Fibroblast of pulmonary artery (primary cell): ENCODE measurements at regions not wholly inside any gene's neighbourhood (a gene's known extent, or its start where the extent isn't known, plus 50 kb on each side); places are given as distances from the start of the nearest gene placed in this dataset.

Experiments
- DNase-seq: peaks from one replicate; pipeline ENCODE4 v3.0.0-alpha.2; 2010; ENCODE audit warnings: low read depth
- H3K4me3 ChIP-seq: replicated peaks from 2 replicates; pipeline ENCODE4 v1.5.1; 2011; ENCODE audit warnings: low read depth, mild to moderate bottlenecking, control low read depth, low read length, moderate library complexity
- TF ChIP-seq, protein P1 (sequence below): IDR thresholded peaks from 2 replicates; pipeline ENCODE4 v1.5.1; 2011; ENCODE audit warnings: mild to moderate bottlenecking, control low read depth, low read length, inconsistent platforms; ENCODE audit errors: missing control alignments

DNA sequence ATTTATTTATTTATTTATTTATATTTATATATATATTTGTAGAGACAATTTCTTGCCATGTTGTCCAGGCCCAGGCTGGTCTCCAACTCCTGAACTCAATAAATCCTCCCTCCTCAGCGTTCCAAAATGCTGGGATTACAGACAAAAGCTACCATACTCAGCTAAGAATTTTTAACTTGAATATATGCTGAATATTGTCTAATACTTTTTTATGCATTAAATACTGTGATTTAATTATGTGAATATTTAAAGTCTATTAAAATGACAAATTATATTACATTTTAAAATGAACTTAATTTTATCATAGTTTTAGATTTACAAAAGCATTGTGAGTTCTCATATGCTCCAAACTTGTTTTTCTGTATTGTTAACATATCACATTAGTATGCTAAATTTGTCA is 1022.4 kb downstream of the GRIK2 start:
- TF ChIP-seq, protein P1, sequence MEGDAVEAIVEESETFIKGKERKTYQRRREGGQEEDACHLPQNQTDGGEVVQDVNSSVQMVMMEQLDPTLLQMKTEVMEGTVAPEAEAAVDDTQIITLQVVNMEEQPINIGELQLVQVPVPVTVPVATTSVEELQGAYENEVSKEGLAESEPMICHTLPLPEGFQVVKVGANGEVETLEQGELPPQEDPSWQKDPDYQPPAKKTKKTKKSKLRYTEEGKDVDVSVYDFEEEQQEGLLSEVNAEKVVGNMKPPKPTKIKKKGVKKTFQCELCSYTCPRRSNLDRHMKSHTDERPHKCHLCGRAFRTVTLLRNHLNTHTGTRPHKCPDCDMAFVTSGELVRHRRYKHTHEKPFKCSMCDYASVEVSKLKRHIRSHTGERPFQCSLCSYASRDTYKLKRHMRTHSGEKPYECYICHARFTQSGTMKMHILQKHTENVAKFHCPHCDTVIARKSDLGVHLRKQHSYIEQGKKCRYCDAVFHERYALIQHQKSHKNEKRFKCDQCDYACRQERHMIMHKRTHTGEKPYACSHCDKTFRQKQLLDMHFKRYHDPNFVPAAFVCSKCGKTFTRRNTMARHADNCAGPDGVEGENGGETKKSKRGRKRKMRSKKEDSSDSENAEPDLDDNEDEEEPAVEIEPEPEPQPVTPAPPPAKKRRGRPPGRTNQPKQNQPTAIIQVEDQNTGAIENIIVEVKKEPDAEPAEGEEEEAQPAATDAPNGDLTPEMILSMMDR, result no peak

GRCh38 chr6:102411796-102412195 is 1018.3 kb downstream of the GRIK2 start:
- no peak for DNase-seq
- H3K4me3 ChIP-seq, result no peak overlapping the region
- TF ChIP-seq, protein P1, result no peak

More for the DNA sequence above, 1022.4 kb downstream of the GRIK2 start:
- H3K4me3 ChIP-seq, result no peak overlapping the region
- DNase-seq, result no peak

GRCh38 chr6:102407886-102408741 is 1014.6 kb downstream of the GRIK2 start:
- no peak for DNase-seq
- TF ChIP-seq, protein P1, result no peak
- H3K4me3 ChIP-seq, result no peak overlapping the region

DNA sequence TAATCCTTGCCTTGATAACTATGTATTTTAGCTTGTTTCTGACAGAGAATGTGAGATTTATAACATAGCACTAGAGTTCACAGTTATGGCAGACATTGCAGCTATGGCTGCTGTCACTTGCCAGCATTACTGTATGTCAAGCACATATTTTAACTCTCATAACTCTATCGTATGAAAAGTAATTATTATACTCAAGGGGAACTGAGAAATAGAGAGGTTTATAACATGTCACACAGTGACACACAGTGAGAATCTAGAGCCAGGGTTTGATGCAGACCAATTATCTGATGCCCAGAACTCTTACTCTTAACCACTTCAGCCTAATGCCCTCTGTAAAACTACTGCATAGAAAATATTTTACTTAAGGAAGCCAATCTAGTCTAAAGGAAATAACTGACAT is 1012.4 kb downstream of the GRIK2 start:
- DNase-seq, result no peak
- TF ChIP-seq, protein P1, result no peak
- H3K4me3 ChIP-seq, result no peak overlapping the region

- H3K4me3 ChIP-seq, result no peak overlapping the region
- no peak for DNase-seq
- TF ChIP-seq, protein P1, result no peak
Observed at GRCh38 chr6:102402635-102403329, 1009.3 kb downstream of the GRIK2 start.

GRCh38 chr6:102398788-102399390 is 1005.4 kb downstream of the GRIK2 start:
- TF ChIP-seq, protein P1, result no peak
- no peak for DNase-seq
- H3K4me3 ChIP-seq, result no peak overlapping the region
